NB4 (cell line): ENCODE measurements at regions not wholly inside any gene's neighbourhood (a gene's known extent, or its start where the extent isn't known, plus 50 kb on each side); places are given as distances from the start of the nearest gene placed in this dataset.

ENCODE experiments used
- DNase-seq: peaks from one replicate; pipeline ENCODE4 v3.0.0; 2010; ENCODE audit warnings: low read depth
- H3K4me3 ChIP-seq: one replicate; pipeline ENCODE4 v1.5.1; 2011; ENCODE audit warnings: mild to moderate bottlenecking, low read depth, low read length, moderate library complexity
- MYC ChIP-seq: IDR thresholded peaks from 2 replicates; pipeline ENCODE4 v1.6.1; 2011; ENCODE audit warnings: low read depth, low read length
- POLR2A ChIP-seq: IDR thresholded peaks from 2 replicates; pipeline ENCODE4 v1.6.1; 2011; ENCODE audit warnings: mild to moderate bottlenecking; ENCODE audit not compliant: insufficient read length; ENCODE audit errors: extremely low read depth
- TF ChIP-seq, protein P1 (sequence below): IDR thresholded peaks from 2 replicates; pipeline ENCODE4 v1.6.1; 2011; ENCODE audit warnings: low read depth, low read length
- TF ChIP-seq, protein P2 (sequence below): IDR thresholded peaks from one replicate; pipeline ENCODE4 v1.5.1; 2012; ENCODE audit warnings: low read depth, low read length

DNA sequence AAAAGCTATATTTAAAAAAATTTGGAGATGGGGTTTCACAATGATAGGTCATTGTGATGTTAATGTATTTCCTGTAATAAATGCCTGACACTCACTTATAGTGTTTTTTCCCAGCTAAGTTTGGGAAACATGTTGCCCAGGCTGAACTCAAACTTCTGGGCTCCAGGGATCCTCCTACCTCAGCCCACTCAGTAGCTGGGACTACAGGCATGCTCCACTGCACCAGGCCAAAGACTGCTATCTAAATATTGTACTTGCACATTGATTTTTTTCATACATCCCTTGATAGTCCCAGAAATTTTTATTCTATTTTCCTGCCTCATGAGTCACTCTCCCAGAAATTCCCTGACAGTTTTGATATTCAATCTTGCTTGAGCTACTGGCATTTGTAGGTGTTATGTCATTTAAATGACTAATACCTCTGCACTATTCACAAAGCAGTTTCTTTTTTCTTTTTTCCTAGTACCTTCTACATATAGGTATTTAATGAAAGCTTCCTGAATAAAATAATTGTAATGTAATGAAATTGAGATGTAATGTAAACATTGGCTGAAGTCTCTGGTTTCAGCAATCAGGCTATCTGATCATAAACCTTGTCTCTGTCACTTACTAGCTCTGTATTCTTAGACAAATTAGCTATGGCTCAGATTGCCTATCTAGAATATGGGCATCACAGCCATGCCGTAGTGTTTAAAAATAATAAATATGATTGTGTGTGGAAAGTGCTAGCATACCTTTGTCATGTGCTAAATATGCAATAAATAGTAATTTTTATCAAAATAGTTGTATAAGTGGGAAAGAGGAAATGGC lies 1973.0 kb upstream of the AGA start:
- TF ChIP-seq MYC (no peak), POLR2A (no peak)
- TF ChIP-seq, protein P1, sequence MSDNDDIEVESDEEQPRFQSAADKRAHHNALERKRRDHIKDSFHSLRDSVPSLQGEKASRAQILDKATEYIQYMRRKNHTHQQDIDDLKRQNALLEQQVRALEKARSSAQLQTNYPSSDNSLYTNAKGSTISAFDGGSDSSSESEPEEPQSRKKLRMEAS = no peak
- TF ChIP-seq, protein P2, sequence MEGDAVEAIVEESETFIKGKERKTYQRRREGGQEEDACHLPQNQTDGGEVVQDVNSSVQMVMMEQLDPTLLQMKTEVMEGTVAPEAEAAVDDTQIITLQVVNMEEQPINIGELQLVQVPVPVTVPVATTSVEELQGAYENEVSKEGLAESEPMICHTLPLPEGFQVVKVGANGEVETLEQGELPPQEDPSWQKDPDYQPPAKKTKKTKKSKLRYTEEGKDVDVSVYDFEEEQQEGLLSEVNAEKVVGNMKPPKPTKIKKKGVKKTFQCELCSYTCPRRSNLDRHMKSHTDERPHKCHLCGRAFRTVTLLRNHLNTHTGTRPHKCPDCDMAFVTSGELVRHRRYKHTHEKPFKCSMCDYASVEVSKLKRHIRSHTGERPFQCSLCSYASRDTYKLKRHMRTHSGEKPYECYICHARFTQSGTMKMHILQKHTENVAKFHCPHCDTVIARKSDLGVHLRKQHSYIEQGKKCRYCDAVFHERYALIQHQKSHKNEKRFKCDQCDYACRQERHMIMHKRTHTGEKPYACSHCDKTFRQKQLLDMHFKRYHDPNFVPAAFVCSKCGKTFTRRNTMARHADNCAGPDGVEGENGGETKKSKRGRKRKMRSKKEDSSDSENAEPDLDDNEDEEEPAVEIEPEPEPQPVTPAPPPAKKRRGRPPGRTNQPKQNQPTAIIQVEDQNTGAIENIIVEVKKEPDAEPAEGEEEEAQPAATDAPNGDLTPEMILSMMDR = no peak
- DNase-seq = no peak
- H3K4me3 ChIP-seq = no peak overlapping the region

DNA sequence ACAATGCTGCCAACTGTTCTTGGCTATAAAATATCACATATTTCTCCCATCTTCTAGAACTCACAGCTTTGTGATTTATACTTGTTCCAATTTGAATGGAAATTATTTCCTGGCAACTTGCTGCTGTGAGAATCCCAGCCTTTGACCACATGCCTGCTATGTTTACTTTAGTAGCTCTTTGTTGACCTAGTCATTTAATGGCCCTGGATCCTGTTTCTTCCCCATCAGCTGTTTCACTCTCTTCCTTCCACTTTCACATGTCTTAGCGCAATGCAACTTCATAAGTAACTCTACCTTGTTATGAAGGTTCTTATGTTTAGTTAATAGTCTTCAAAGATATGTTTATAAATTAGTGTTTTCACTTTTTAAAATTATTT lies 1973.6 kb upstream of the AGA start:
- no peak overlapping the region for H3K4me3 ChIP-seq
- DNase-seq = no peak
- TF ChIP-seq POLR2A (no peak), MYC (no peak)
- TF ChIP-seq, protein P2 = no peak
- TF ChIP-seq, protein P1 = no peak

DNA sequence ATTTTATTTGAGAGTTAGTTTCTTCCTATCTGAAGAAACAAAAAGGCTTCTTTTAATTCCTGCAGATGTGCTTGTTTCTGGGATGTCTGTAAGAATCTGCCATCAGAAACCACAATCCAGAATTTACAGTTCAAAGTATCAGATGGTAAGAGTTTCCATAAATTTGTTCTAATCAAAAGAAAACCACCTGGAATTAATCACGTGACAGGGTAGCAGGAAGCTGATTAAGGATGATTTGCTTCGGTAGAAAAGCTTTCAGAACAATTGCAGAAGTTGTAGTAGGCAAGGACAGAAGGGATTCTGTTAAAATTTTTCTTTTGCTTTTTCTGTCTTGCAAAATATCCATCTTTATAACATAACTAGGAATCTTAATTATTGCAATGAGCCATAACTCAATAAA lies 1975.1 kb upstream of the AGA start:
- TF ChIP-seq, protein P2 = no peak
- TF ChIP-seq POLR2A (no peak), MYC (no peak)
- TF ChIP-seq, protein P1 = no peak
- no peak overlapping the region for H3K4me3 ChIP-seq
- no peak for DNase-seq

DNA sequence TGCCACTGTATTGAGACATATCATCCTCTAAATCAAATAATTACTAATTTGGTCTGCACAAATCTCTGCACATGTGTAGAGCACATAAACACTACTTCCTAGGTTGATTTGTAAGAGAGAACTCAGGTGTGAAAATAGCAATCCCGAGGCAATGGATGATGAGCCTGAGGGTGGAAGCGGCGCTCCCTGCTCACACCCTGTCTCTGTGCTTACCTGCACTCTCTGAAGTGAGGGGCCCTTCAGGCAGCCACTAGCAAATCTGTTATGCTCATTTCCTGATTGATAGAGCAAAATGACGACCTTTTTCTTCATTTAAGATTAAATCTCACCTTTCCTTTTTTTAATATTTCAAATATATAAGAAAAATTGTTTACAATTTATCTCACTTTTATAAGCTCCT lies 1995.7 kb upstream of the AGA start:
- TF ChIP-seq, protein P2 = no peak
- TF ChIP-seq MYC (no peak), POLR2A (no peak)
- TF ChIP-seq, protein P1 = no peak
- no peak for DNase-seq
- H3K4me3 ChIP-seq = no peak overlapping the region

DNA sequence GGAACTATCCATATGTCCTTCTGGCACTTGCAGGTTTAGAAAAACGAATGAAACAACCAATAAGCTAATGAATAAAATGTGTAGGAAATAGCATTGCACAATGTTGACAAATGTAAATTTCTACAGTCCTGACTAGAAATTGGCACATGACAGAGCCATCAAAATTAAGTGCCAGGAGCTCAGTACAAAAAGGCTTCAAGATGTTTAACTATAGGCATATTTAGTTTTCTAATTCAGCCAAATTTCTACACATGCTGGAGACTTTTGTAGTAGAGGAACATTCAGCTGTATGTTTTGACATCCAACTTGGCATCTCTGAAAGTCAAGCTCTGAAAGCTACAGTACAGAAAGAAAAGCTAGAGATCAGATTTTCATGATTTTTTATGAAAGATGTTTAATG lies 1999.4 kb upstream of the AGA start:
- no peak overlapping the region for H3K4me3 ChIP-seq
- DNase-seq = no peak
- TF ChIP-seq POLR2A = no peak
- TF ChIP-seq, protein P1 = no peak
- no peak for TF ChIP-seq MYC
- TF ChIP-seq, protein P2 = no peak
